HCEC 1CT (cell line): ENCODE measurements at regions not wholly inside any gene's neighbourhood (a gene's known extent, or its start where the extent isn't known, plus 50 kb on each side); places are given as distances from the start of the nearest gene placed in this dataset.
A peak's percentile ranks its signal among the peaks of the same experiment; 100 is the strongest.

ENCODE experiments used
- DNase-seq: peaks from one replicate; pipeline ENCODE4 v3.0.0-alpha.2; 2017

DNA sequence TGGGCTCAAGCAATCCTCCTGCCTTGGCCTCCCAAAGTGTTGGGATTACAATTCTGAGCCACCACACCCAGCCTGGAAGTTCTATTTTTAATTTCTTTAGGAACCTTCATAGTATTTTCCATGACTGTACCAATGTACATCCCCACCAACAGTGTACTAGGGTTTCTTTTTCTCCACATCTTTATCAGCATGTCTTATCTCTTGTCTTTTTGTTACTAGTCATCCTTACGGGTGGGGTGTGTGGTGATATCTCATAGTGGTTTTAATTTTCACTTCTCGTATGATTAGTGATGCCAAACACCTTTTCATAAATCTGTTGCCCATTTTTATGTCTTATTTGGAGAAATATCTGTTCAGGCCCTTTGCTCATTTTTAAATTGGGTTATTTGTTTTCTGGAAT, 123.0 kb upstream of the MEF2C start:
- no peak for DNase-seq

DNA sequence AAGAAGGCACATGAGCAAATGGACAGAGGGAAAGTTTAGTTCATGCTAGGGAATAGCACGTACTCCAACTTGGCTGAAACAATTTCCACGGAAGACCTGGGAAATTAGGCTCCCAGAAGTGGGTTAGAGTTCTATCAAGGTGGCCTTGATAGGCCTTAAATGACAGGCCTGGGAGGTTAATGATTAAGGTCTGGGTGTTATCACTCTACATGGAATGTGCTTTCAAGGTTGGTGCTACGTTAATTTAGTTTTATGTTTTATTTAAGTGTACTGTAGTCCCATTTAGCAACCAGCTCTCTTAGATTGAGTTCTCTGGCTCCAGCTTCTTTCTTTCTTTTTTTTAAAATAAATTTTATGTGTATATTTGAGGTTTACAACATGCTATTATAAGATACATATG, 121.4 kb upstream of the MEF2C start:
- DNase-seq: no peak

DNA sequence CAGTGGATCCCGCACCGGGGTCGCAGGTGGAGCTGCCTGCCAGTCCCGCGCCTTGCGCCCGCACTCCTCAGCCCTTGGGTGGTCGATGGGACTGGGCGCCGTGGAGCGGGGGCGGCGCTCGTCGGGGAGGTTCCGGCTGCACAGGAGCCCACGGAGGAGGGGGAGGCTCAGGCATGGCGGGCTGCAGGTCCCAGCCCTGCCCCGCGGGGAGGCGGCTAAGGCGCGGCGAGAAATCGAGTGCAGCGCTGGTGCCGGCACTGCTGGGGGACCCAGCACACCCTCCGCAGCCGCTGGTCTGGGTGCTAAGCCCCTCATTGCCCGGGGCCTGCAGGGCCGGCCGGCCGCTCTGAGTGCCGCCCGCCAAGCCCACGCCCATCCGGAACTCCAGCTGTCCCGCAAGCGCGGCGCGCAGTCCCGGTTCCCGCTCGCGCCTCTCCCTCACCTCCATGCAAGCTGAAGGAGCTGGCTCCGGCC, 120.6 kb upstream of the MEF2C start:
- DNase-seq: no peak

DNA sequence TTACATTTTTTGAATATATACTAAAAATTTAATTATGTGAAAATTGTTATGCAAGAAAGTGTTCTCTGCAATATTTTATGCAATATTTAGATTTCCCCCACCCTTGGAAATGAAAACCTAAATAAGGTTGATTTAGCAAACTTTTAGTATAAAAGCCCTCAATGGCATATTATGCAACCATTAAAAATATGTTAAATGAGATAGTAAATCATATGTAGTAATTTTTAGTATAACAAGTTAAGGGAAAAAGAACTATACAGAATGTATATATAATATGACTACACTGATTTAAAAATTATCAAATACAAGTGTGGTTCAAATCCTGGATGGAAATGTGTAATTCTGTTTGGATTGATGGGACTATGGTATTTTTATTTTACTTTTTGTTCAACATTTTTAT, 116.9 kb upstream of the MEF2C start:
- no peak for DNase-seq

DNA sequence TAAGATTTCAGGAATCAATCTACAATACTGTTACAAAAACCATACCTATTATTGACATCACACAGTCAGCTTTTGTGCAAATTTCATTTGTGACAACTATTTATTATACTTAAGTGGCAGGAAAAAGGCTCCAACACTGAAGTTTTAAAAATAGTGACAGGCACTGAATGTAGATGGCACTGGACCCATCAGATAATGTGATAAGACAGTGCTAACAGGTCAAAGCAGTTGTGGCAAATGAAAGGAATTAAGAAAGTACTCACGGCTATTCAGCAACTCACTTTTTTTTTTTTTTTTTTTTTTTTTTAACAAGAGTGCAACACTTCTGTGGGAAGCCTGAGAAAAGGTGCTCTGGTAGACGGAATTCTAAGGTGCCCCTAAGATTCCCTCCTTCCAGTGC, 115.0 kb upstream of the MEF2C start:
- DNase-seq: no peak

DNA sequence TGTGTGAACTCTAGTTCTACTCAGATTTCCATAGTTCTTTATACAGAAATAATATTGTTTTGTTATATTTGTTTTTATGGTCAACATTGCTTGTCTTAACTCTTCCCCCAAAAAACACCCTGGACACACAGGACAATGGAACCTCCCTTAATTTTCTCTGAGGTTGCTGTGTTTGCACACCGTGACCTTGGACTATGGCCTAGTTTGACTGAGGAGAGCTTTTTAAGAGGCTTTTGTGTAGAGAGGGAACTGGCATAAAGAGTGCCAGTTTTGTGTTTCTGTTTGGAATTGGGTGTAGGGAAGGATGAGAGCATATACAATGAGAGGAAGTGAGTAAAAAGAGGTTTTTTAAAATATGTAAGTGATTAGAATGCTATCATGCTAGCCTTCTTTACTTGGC, 101.1 kb upstream of the MEF2C start:
- DNase-seq: no peak

DNA sequence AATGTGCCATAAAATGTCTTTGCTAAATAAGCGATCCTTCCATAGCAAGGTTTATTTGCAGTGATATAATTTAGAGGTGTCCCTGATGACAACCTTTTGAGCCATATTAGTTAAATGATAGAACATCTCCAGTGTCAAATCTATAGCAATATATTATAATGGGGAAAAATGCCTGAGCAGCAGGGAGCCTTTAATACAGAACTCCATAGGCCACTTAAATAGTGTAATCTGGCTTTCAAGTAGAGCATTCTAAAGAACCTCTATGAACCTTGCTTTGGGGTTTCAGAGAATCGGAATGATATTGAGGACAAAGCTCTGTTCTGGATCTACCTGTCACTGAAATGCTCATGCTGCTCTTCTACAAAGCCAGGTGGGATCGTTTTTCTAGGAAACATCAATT, 96.7 kb upstream of the MEF2C start:
- no peak for DNase-seq

DNA sequence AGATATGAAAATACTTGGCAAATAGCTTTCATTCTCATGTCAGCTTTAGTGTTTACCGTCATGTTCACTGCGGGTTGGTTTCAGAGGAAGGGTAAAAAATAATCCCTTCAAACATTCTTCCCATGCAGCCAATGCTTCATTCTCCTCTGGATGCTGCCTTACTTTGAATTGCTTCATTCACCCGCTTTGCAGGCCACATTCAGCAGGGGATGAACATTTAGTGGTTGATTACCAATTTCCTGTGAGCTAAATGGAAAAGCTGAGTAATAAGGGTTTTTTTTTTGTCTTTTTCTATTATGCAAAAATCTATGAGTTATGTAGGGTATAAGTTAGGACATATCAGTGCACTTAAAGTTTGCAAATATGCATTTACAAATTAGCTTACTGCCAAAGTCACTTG, 96.3 kb upstream of the MEF2C start:
- DNase-seq: peak; percentile 67

DNA sequence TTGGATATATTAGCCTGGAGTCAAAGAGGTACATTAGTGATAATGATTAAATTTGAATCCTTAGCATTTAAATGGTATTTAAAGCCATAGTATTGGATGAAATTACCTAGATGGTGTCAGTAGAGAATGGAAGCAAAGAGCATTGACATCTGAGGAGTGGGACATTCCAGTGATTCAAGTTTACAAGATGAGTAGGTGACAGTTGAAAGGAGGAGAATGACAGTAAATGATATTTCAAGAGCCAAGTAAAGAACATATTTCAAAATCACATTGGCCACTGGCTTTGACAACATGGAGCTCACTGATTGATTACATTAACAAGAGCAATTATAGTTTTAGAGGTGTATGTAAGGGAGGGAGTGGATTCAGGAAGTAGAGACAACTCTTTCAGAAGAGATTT, 93.9 kb upstream of the MEF2C start:
- no peak for DNase-seq

DNA sequence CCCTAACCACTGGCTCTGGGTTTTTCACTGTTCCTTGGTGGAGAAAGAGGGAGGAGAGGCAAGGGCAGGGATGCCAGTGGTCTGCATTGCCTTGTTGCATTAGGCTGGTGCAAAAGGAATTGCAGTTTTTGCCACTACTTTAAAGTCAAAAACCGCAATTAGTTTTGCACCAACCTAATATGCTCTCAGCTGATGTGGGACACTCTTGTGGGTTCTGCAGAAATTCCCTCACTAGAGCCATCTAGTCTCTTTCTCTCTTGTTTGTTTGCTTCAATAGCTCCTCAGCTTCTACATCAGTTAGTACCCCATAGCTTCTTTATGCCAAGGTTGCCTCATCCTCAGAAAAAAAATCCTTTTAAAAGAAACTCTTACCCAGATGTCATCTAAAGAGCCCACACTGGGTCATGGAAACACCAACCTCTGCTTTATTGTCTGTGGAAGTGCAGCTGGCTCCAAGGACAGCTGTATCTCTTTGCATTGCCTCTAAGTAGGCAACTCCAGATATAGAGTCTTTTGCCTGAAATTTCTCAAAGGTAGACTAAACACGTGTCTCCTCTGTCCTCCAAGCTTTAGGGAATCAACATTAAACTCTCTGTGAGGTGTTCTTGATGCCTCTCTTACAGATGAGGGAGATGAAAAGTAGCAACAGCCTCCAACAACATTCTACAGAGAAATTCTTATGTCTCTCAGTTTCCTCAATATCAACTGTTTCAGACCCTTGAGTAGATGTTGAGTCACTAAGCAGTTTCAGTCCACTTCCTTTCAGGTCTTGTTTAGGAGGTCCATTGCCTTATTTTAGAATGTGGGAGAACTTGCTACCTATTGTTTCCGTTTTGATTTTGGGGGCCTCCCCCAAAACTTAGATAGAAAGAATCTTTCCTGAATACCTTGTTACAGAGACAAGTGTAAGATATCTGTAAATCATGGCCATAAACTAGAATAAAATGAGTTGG, 84.9 kb upstream of the MEF2C start:
- no peak for DNase-seq

DNA sequence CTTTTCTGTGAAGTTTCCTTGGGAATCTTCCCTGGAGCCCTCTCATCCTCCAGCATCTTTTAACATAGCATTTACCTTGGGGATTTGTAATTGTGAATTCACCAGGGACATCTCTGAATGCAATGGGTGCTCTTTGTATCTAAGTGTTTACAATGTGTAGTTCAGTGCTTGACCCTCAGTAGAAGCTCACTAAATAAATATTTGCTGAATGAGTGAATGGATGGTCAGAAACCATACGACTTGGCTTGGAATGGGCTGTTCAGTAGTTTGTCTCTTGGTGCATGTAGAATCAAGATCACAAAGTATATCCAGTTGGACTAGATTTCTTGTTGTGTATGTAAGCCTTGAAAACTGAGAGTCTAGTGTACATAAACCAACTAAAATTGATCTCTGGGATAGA, 81.8 kb upstream of the MEF2C start:
- no peak for DNase-seq

DNA sequence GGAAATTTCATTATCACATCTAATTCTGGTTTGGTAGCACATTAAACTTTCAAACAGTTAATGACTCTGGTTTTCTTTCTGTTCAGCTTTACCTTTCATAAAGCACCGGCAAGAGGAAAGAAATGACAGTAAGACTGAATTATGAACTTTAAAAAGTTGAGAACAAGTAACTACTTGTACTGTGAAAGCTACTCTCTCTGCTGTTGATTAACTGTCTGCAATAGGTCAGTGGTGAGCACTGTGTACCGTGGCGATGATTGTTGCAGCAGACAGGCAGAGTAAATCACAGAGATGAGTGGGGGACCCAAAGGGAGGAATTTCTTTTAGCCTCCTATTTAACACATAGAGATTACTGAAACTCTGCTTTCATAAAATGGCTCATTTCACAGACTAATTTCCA, 74.0 kb upstream of the MEF2C start:
- DNase-seq: no peak

DNA sequence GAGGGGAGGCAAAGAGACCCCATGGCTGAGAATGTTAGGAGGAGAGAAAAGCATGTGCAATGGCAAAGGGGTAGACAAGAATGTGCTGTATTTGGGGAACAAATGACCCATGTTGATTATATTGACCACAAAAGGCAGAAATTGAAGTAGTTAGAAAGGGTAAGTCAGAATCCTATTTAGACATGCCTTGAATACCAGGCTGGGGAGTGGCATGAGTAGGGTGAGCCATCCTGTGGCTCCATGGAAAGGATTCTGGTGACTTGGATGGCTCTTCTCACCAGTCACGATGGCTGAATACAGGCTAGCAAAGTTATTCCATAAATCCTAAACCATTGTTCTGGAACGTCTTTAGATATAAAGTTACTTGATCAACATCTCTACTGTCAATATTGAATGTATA, 73.4 kb upstream of the MEF2C start:
- no peak for DNase-seq

DNA sequence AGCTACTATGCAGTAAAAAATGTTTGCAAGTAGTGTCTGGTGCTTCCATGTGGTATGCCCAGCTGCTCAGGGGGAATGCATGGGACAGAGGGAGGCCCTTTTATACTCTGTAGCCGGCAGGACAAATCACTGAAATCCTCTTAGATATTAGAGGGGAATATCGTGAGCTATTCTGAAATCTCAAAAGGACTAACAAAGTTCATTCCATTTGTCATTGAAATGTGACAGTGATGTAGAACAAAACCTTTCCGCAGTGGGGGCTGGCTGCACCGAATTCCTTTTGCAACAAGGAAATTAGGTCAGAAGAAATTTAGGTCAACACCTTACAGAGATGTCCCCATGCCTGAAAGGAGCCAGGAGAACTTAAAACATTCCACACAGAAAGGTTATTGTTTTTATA, 72.4 kb upstream of the MEF2C start:
- DNase-seq: no peak

DNA sequence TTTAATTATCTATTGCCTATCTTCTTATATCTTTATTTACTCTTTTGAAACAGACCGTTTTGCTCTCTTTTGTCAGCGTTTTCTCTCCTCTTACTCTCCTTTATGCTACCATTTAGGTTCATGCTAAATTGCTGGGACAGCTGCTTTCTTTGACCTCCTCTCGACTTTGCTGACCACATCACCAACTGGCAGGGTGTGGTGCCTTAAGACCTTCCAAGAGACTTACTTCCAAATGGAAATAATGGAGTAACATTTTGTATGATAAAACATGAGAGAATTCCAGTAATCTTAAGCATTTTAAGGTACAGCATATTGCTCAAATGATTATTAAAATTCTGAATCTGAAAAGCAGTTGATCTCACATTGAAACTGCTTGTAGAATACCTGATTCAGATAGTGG, 71.5 kb upstream of the MEF2C start:
- no peak for DNase-seq

DNA sequence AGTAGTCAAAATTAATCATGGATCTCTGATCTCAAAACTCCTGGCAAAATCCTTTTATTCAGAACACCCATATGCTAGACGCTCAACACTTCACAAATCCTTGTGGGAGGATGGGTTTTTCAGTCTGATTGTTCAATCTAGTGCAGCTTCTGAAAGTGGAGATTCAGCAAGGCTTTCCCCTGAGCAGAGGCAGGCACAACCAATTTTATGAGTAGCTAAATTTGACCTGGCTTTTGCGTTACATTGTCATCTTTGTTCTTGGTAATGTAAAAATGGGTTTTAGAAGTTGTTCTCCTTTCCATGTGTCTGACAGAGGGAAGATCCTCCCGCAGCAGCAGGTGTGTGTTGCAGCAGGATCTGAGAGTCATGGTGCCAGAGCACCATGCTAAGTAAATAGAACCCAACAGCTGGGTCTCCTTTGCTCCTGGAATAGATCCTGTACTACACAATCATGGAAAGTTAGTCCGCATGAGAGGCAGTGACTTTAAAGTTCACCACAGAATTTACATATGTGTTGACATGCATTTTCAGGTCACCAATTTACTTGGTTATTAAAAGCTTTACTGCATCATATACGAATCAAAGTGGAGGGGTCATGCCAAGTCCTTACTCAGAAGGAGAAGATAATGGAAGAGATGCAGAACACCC, 70.1 kb upstream of the MEF2C start:
- no peak for DNase-seq

DNA sequence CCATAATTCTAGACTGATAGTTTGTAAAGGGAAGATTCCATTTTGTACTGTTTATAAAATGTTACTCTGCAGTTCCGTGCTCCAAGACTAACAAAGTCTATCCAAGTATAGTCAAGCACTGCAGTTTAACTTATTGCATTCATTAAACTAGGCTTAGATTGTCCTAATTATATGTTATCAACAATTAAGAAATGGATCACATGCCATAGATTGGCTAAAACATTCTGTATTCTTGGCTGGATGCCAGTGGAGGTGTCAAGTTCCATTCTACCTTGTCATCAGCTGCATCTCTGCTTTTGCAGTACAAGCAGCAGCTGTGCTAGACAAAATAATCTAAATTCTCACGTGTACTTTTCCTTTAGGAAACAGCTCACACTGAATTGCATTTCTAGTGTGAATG, 69.4 kb upstream of the MEF2C start:
- DNase-seq: no peak

DNA sequence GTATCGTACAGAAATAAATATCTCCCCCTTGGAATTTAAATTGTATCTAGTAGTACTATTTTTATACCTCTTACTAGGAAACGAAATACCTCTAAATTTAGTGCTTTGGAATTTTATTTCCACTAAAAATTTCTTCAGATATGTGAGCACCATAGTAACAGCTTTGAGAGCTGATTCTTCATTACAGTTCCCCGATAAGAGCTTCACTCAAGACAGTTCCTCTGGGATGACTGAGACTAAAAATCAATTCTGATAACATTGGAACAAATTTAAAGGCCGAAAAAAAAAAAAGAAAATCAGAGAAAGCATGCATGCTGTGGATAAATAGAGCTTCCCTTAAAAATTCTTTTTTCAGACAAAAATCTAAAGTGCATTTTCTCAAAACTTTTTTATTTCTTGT, 68.5 kb upstream of the MEF2C start:
- DNase-seq: no peak

DNA sequence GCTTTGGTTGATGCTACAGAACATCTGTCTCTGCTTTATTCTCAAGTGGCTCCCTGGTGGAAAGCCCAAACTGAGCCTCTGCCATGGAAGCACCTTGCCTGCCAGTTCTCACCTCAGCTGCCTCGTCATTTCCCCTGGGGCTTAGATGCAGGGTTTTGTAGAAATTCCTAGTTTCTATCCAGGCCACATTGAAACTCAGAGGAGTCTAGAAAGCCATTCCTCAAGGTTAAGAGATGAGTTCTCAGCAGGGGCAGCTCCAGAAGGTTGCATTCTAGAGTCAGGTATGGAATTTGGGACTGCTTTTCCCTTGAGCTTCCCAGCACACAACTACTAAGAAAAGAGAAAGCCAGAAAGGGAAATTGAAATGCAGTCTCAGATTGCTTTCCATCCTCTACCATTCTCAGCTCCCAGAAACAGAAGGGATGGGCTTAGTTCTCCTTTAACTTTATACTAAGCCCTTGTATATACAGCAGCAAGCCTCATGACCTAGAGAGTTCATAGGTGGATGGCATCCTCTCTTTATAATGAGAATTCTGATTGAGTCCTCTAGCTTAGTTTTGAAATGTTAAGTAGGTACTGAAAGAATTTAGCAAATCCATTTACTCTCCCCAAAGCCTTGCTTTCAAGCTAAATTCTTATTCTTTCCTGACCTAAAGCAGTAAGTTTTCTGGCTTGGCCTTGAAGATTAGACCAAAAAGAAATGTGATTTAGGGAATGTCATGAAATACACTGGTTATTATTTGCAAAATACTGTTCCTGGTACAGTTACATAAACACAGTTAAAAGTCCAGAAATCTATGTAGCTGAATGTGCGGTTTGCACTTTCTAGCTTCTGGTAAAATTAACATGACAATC, 66.0 kb upstream of the MEF2C start:
- DNase-seq: no peak

DNA sequence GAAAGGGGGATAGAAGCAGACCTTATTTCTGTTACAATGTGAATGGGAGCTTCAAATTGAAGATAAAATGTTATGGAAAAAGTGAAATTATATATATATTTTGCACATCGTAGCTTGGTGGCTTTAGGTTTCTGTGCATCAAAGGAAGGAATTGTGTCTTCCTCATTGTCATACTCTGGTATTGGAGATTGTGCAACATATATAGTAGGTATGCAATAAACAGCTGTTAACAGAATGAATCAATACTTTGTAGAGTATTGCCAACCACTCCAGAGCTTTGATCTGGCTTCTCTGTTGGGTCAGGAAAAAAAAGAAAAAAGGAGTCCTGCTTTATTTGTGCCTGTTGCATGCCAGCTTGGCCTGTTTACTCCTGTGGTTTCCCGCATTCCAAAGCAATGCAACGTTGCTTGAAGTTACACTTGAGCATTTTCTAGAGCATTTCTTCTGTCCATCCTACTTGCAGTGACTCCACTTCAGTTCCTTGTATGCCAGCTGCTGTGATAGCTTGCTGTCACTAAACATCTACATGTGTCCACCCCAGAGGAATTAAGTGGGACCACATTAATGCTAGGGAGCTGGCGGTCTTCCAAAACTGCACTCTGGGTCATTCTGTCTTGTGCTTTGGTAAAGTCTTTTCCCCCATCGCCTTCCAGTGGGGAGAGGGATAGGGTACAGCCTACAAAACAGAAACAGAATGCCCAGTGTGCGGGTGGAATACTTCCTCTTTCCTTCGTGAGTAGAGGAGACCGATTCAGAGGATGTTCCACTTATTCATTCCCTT, 62.0 kb upstream of the MEF2C start:
- peak; percentile 22 for DNase-seq

DNA sequence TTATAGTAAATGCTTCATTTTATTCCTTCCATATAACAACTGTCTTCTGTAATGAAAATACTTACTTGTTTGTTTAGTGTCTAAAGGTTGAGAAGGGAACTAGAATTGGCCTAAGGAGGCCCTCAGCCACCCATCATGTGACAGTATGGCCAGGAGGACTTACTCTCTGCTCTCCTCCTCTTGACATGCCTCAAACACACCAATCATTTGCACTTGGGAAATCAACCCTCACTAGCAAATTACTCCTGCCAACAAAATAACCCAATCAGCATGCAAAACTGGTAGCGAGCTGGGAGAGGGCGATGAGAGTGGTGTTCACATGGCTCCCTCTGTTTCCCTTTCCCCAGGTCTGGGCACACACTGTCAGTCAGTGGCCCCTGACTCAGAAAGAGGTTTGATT, 58.6 kb upstream of the MEF2C start:
- DNase-seq: no peak

DNA sequence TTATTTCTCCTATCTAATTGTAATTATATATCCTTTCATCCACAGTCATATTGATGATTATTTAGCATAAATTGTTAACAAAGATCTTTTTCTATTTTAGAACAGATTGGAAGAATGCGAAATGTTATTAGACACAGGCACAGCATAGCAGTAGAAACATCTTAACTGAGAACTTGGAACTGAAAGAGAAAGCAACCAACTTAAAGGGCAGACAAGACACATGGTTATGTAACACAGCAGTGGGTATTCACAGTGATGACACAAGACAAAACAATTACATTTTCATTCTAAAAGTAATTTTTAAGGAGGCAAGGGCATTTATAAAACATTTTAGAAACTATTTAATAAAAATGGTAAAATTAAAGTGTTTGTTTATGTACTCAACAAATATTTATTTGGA, 57.7 kb upstream of the MEF2C start:
- no peak for DNase-seq

DNA sequence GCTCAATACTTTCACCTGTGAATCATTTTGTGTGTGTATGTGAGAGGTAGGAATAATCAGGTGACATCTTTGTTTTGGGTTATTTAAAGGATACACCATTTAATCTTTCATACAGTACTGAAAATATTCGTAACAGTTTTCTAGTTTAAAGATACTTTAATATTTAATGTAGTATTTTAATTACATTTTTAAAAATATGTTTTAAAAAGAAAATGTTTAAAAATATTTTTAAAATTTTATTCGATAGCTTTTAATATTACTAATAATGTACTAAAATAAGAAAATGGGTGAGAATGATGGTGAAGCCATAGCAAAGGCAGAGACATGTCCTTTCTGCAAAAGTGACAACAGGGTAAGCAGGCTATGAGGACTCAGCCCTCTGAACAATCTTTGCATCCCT, 56.3 kb upstream of the MEF2C start:
- DNase-seq: no peak
